HL-60 (cell line): ENCODE measurements at regions not wholly inside any gene's neighbourhood (a gene's known extent, or its start where the extent isn't known, plus 50 kb on each side); places are given as distances from the start of the nearest gene placed in this dataset.

Experiments
- GABPA ChIP-seq: IDR thresholded peaks from 2 replicates; pipeline ENCODE4 v1.6.1; 2012; ENCODE audit warnings: low read depth
- POLR2AphosphoS5 ChIP-seq: IDR thresholded peaks from 2 replicates; pipeline ENCODE4 v1.6.1; 2012; ENCODE audit warnings: low read depth
- TF ChIP-seq, protein P1 (sequence below): IDR thresholded peaks from one replicate; pipeline ENCODE4 v1.5.1; 2011; ENCODE audit warnings: low read length, control low read depth, inconsistent platforms; ENCODE audit not compliant: insufficient read depth

DNA sequence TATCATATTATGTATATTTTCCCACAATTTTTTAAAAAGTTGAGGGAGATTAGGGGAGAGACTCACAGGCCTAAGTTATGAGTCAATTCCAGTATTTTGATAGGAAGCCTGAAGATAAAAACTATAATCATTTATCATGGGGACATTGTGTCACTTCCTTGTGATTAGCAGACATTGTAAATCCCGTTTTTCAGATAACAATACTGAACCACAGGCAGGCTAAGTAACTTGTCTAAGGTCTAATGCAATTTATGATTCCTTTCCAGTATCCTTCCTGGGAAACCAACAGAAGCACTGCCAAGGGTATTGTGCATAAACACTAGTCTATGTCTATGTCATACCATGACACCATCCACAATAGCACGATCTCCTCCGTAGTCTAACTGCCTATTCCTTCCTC, 235.2 kb upstream of the PIK3C3 start:
- TF ChIP-seq GABPA: no peak
- TF ChIP-seq, protein P1, sequence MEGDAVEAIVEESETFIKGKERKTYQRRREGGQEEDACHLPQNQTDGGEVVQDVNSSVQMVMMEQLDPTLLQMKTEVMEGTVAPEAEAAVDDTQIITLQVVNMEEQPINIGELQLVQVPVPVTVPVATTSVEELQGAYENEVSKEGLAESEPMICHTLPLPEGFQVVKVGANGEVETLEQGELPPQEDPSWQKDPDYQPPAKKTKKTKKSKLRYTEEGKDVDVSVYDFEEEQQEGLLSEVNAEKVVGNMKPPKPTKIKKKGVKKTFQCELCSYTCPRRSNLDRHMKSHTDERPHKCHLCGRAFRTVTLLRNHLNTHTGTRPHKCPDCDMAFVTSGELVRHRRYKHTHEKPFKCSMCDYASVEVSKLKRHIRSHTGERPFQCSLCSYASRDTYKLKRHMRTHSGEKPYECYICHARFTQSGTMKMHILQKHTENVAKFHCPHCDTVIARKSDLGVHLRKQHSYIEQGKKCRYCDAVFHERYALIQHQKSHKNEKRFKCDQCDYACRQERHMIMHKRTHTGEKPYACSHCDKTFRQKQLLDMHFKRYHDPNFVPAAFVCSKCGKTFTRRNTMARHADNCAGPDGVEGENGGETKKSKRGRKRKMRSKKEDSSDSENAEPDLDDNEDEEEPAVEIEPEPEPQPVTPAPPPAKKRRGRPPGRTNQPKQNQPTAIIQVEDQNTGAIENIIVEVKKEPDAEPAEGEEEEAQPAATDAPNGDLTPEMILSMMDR: no peak
- no peak for TF ChIP-seq POLR2AphosphoS5
